WTC11 (cell line): ENCODE measurements at regions not wholly inside any gene's neighbourhood (a gene's known extent, or its start where the extent isn't known, plus 50 kb on each side); places are given as distances from the start of the nearest gene placed in this dataset.

ENCODE experiments used
- AR ChIP-seq: fragments of 250-450 bp; sonication (Bioruptor Pico); IDR thresholded peaks from 2 replicates; pipeline ENCODE4 v1.9.0; 2021; ENCODE audit warnings: mild to moderate bottlenecking
- CTCF ChIP-seq: fragments of 200-600 bp; IDR thresholded peaks from 2 replicates; pipeline ENCODE4 v1.8.0; 2022; ENCODE audit warnings: antibody characterized with exemption
- ETV6 ChIP-seq: sonication (generic); formaldehyde crosslinking; IDR thresholded peaks from 2 replicates; pipeline ENCODE4 v1.8.1; 2022; ENCODE audit warnings: mild to moderate bottlenecking, missing genetic modification reagents
- FOXP4 ChIP-seq: sonication (generic); formaldehyde crosslinking; IDR thresholded peaks from 2 replicates; pipeline ENCODE4 v1.8.0; 2022; ENCODE audit warnings: mild to moderate bottlenecking, missing genetic modification reagents
- NFATC4 ChIP-seq: fragments of 250-450 bp; sonication (Bioruptor Pico); IDR thresholded peaks from 2 replicates; pipeline ENCODE4 v1.9.0; 2021; ENCODE audit warnings: mild to moderate bottlenecking
- PRDM15 ChIP-seq: sonication (generic); formaldehyde crosslinking; IDR thresholded peaks from 2 replicates; pipeline ENCODE4 v1.8.0; 2022; ENCODE audit warnings: missing genetic modification reagents
- SMAD4 ChIP-seq: sonication (generic); formaldehyde crosslinking; IDR thresholded peaks from 2 replicates; pipeline ENCODE4 v1.8.0; 2022; ENCODE audit warnings: mild to moderate bottlenecking, missing genetic modification reagents
- USF2 ChIP-seq: sonication (generic); formaldehyde crosslinking; IDR thresholded peaks from 2 replicates; pipeline ENCODE4 v1.8.1; 2023; ENCODE audit warnings: mild to moderate bottlenecking, missing genetic modification reagents, moderate library complexity
- ZBTB43 ChIP-seq: sonication (generic); formaldehyde crosslinking; IDR thresholded peaks from 2 replicates; pipeline ENCODE4 v1.8.1; 2023; ENCODE audit warnings: mild to moderate bottlenecking, missing genetic modification reagents
- ZNF263 ChIP-seq: sonication (generic); formaldehyde crosslinking; IDR thresholded peaks from 2 replicates; pipeline ENCODE4 v1.8.1; 2022; ENCODE audit warnings: low read depth, mild to moderate bottlenecking, moderate library complexity, missing genetic modification reagents
- ZNF512 ChIP-seq: sonication (generic); formaldehyde crosslinking; IDR thresholded peaks from 2 replicates; pipeline ENCODE4 v1.8.1; 2022; ENCODE audit warnings: missing genetic modification reagents, borderline replicate concordance

- no peak for TF ChIP-seq ZNF512 (CRISPR knock-in tag)
- TF ChIP-seq SMAD4: no peak
- no peak for TF ChIP-seq USF2 (CRISPR knock-in tag)
- no peak for TF ChIP-seq CTCF
- TF ChIP-seq FOXP4 (CRISPR knock-in tag): no peak
- no peak for TF ChIP-seq ETV6 (CRISPR knock-in tag)
- no peak for TF ChIP-seq ZNF263
- TF ChIP-seq PRDM15 (CRISPR knock-in tag): no peak
- TF ChIP-seq NFATC4 (CRISPR knock-in tag): no peak
- TF ChIP-seq ZBTB43 (CRISPR knock-in tag): no peak
- no peak for TF ChIP-seq AR (CRISPR knock-in tag)
Measured at GRCh38 chr1:36667836-36668235, 185.1 kb upstream of the CSF3R start.
